K562 (cell line): ENCODE measurements at regions not wholly inside any gene's neighbourhood (a gene's known extent, or its start where the extent isn't known, plus 50 kb on each side); places are given as distances from the start of the nearest gene placed in this dataset.

Experiments
- ATAC-seq: fragments of 200-7000 bp; cut with Tn5 transposase; 3 replicates; pipeline ENCODE4 v1.9.1; 2020; ENCODE audit warnings: moderate library complexity
- BruUV-seq: library from RNA; stranded (reverse); fragments of 400-500 nt; replicated peaks from 2 replicates; lab custom pipeline; 2021; lab: Mats Ljungman, UMichigan
- CTCF ChIA-PET: fragments of 300-600 bp; formaldehyde crosslinking; extraction: SDS; loops from one replicate; lab custom pipeline; 2021; ENCODE audit warnings: low intra/inter-chr PET ratio; lab: Yijun Ruan, JAX
- POLR2A ChIA-PET: fragments of 300-600, 350-650 bp; sonication (Branson Sonifier 250); formaldehyde crosslinking; extraction: SDS; loops from one replicate; lab custom pipeline; 2021; ENCODE audit warnings: antibody characterized with exemption, inconsistent platforms; lab: Yijun Ruan, JAX
- DNase-seq, 4 experiments: peaks; one replicate each; pipeline versions ENCODE4 v3.0.0 to v3.0.0-alpha.2; 2011 to 2018; ENCODE audit warnings: low spot score in 3 of 4, mixed read lengths in 3 of 4; ENCODE audit errors: extremely low read depth in 1 of 4
- FAIRE-seq: peaks from 2 replicates; lab custom pipeline; 2011; peaks lifted over from hg19 to GRCh38; lab: Jason Lieb, UNC
- H2AFZ ChIP-seq: 2 replicates; pipeline ENCODE4 v1.6.0; 2011; ENCODE audit warnings: low read depth, low read length, control low read depth, inconsistent platforms
- H3K27ac ChIP-seq: fragments of 200-600 bp; 3 replicates; pipeline ENCODE4 v1.8.0; 2011; ENCODE audit warnings: low read depth, mild to moderate bottlenecking, control low read depth, inconsistent platforms, low read length, moderate library complexity, mixed read lengths; ENCODE audit errors: extremely low read depth
- H3K27me3 ChIP-seq, 2 experiments: fragments of 300-600 bp in 1 of 2; 2 replicates in 1 of 2; 3 replicates in 1 of 2; pipeline versions ENCODE4 v1.6.0 to v1.8.0; 2011; ENCODE audit warnings: inconsistent platforms in 2 of 2, low read length in 2 of 2, mild to moderate bottlenecking in 1 of 2, mixed read lengths in 1 of 2, moderate library complexity in 1 of 2; ENCODE audit not compliant: control insufficient read depth in 2 of 2, insufficient read depth in 2 of 2
- H3K36me3 ChIP-seq: fragments of 300-600 bp; 3 replicates; pipeline ENCODE4 v1.8.0; 2011; ENCODE audit warnings: mild to moderate bottlenecking, low read length, inconsistent platforms; ENCODE audit not compliant: control insufficient read depth, insufficient read depth
- H3K4me1 ChIP-seq, 2 experiments: fragments of 200-600 bp in 1 of 2; replicated peaks in 1 of 2; 2 replicates in 1 of 2; 3 replicates in 1 of 2; pipeline versions ENCODE4 v1.5.1 to v1.8.0; 2011; ENCODE audit warnings: inconsistent platforms in 2 of 2, low read length in 2 of 2, mild to moderate bottlenecking in 1 of 2, mixed read lengths in 1 of 2, moderate library complexity in 1 of 2; ENCODE audit not compliant: control insufficient read depth in 2 of 2, insufficient read depth in 2 of 2
- H3K4me2 ChIP-seq: 2 replicates; pipeline ENCODE4 v1.6.1; 2011; ENCODE audit warnings: low read length, control low read depth, inconsistent platforms, mixed read lengths; ENCODE audit not compliant: insufficient read depth
- H3K4me3 ChIP-seq: fragments of 200-600 bp; sonication (generic), shearing (Covaris generic); 2 replicates; pipeline ENCODE4 v1.5.1; 2016; ENCODE audit warnings: control low read depth, inconsistent platforms
- H3K79me2 ChIP-seq: fragments of 200-600 bp; 3 replicates; pipeline ENCODE4 v1.8.0; 2011; ENCODE audit warnings: low read length, inconsistent platforms; ENCODE audit not compliant: control insufficient read depth, insufficient read depth
- H3K9ac ChIP-seq, 2 experiments: 2 replicates each; pipeline versions ENCODE4 v1.6.0 to v1.6.1; 2011; ENCODE audit warnings: low read depth in 2 of 2, low read length in 2 of 2, control low read depth in 1 of 2, inconsistent platforms in 1 of 2, mild to moderate bottlenecking in 1 of 2, mixed read lengths in 1 of 2; ENCODE audit not compliant: insufficient read depth in 1 of 2
- H3K9me1 ChIP-seq: one replicate; pipeline ENCODE4 v1.6.0; 2011; ENCODE audit warnings: inconsistent platforms, mild to moderate bottlenecking, low read length, moderate library complexity; ENCODE audit not compliant: control insufficient read depth, insufficient read depth
- H3K9me3 ChIP-seq: replicated peaks from 2 replicates; pipeline ENCODE4 v1.5.1; 2011; ENCODE audit warnings: low read depth, low read length, inconsistent platforms; ENCODE audit not compliant: control insufficient read depth, insufficient read depth
- H4K20me1 ChIP-seq: replicated peaks from 2 replicates; pipeline ENCODE4 v1.6.1; 2011; ENCODE audit warnings: low read length, inconsistent platforms, mixed read lengths; ENCODE audit not compliant: control insufficient read depth, insufficient read depth
- CBX3 ChIP-seq, 2 experiments: IDR thresholded peaks; 1 replicate in 1 of 2; 2 replicates in 1 of 2; pipeline ENCODE4 v1.6.1; 2012; ENCODE audit warnings: inconsistent platforms in 2 of 2, low read length in 2 of 2, borderline replicate concordance in 1 of 2, control low read depth in 1 of 2
- CEBPZ ChIP-seq: fragments of 150-350 bp; IDR thresholded peaks from 2 replicates; pipeline ENCODE4 v1.6.1; 2014; ENCODE audit warnings: low read depth, mild to moderate bottlenecking, low read length, borderline replicate concordance
- CHCHD3 ChIP-seq: fragments of 250-450 bp; sonication (Bioruptor Pico); IDR thresholded peaks from 2 replicates; pipeline ENCODE4 v2.1.2; 2022; ENCODE audit warnings: mild to moderate bottlenecking
- CREB3 ChIP-seq: fragments of 450-650 bp; conservative IDR thresholded peaks from 2 replicates; pipeline ENCODE4 v1.6.1; 2016; ENCODE audit warnings: missing genetic modification characterization, low read depth, mild to moderate bottlenecking, missing compliant biosample characterization, moderate library complexity
- E2F6 ChIP-seq, 2 experiments: IDR thresholded peaks; 2 replicates each; pipeline ENCODE4 v1.6.1; 2011; ENCODE audit warnings: borderline replicate concordance in 1 of 2, control low read depth in 1 of 2, low read depth in 1 of 2, low read length in 1 of 2, mild to moderate bottlenecking in 1 of 2, mixed read lengths in 1 of 2, moderate library complexity in 1 of 2; ENCODE audit not compliant: insufficient read depth in 1 of 2, insufficient read length in 1 of 2, poor library complexity in 1 of 2, severe bottlenecking in 1 of 2; ENCODE audit errors: extremely low read depth in 1 of 2
- FOXK2 ChIP-seq, 2 experiments: fragments of 450-650 bp; IDR thresholded peaks in 1 of 2; conservative IDR thresholded peaks in 1 of 2; 2 replicates each; pipeline ENCODE4 v1.6.1; 2016; ENCODE audit warnings: low read depth in 2 of 2, mild to moderate bottlenecking in 1 of 2
- GATAD2A ChIP-seq: fragments of 450-650 bp; IDR thresholded peaks from 2 replicates; pipeline ENCODE4 v1.6.1; 2017
- GMEB1 ChIP-seq: fragments of 250-450 bp; sonication (Bioruptor Pico); IDR thresholded peaks from 2 replicates; pipeline ENCODE4 v1.4.0; 2020; ENCODE audit warnings: mild to moderate bottlenecking
- MAFF ChIP-seq: IDR thresholded peaks from 2 replicates; pipeline ENCODE4 v1.6.1; 2012; ENCODE audit warnings: low read length, improper control_type of control experiment
- NFIX ChIP-seq: fragments of 250-450 bp; sonication (Bioruptor Pico); IDR thresholded peaks from 2 replicates; pipeline ENCODE4 v1.4.0; 2020; ENCODE audit warnings: low read depth, mild to moderate bottlenecking, moderate library complexity
- PCBP1 ChIP-seq: fragments of 200-400 bp; formaldehyde crosslinking; IDR thresholded peaks from 2 replicates; pipeline ENCODE4 v1.6.1; 2018; ENCODE audit warnings: mild to moderate bottlenecking, low read depth, low read length; ENCODE audit not compliant: poor library complexity, severe bottlenecking
- PHF20 ChIP-seq: fragments of 450-650 bp; IDR thresholded peaks from 2 replicates; pipeline ENCODE4 v1.6.1; 2018; ENCODE audit not compliant: partially characterized antibody
- WGBS: fragments of 100-300 bp; shearing (Covaris generic); methylation state at CpG from one replicate; pipeline ENCODE4 v1.1.6; 2016; ENCODE audit warnings: low coverage, mixed read lengths; ENCODE audit not compliant: insufficient coverage; ENCODE audit errors: missing lambda C conversion rate; 5-methylcytosine and 5-hydroxymethylcytosine counted together
- in situ Hi-C: fragments of 300-500 bp; cut with MboI; formaldehyde crosslinking; loops from 4 replicates; pipeline ENCODE4 v1.15.0; 2018; ENCODE audit warnings: inconsistent platforms, mixed read lengths
- intact Hi-C: fragments of 100-400 bp; cut with micrococcal nuclease; formaldehyde crosslinking; loops from 2 replicates; pipeline ENCODE4 v1.14.2; 2022

- no peak for TF ChIP-seq CREB3 (tag)
Observed at GRCh38 chr13:76043874-76044273, 407.7 kb downstream of the LMO7 start (continued).

GRCh38 chr13:76038920-76039716 is 403.0 kb downstream of the LMO7 start:
- in situ Hi-C loops (no loop called here), intact Hi-C loops (loop anchor here (10.0 kb wide), 1 partner anchor 866 kb away; no protein-coding TSS in a partner anchor)
- Histone ChIP-seq H3K27me3 (no peaks in the 10 kb centered on the region), H3K9ac (no peak overlapping the region), H2AFZ (no peak overlapping the region), H3K4me3 (no peak overlapping the region), H3K9me3 (no peaks in the 10 kb centered on the region), H3K79me2 (no peaks in the 10 kb centered on the region), H3K4me2 (no peak overlapping the region), H3K27ac (no peak overlapping the region), H4K20me1 (no peaks in the 10 kb centered on the region), H3K9me1 (no peaks in the 10 kb centered on the region), H3K4me1 (no peaks in the 10 kb centered on the region; a peak in 1 of 5 replicates), H3K36me3 (no peaks in the 10 kb centered on the region)
- DNase-seq = no peak
- no TSS peak for BruUV-seq
- no peak for ATAC-seq
- no peak for FAIRE-seq
- POLR2A ChIA-PET = no interaction called here
- CTCF ChIA-PET = no interaction called here
- WGBS = 65% methylated on average over 3 of the region's 3 CpGs
- TF ChIP-seq GMEB1 (CRISPR knock-in tag) (no peak), CEBPZ (no peak), CHCHD3 (CRISPR knock-in tag) (no peak), PCBP1 (no peak), MAFF (no peak), GATAD2A (no peak), NFIX (CRISPR knock-in tag) (no peak), CBX3 (IDR thresholded peaks at IDR 0.05; ENCODE audit: borderline replicate concordance in 1 of 2, low read length in 2 of 2) (no peak), E2F6 (IDR thresholded peaks at IDR 0.05; ENCODE audit: borderline replicate concordance in 1 of 2, extremely low read depth in 1 of 2, insufficient read depth in 1 of 2, insufficient read length in 1 of 2, low read depth in 1 of 2, low read length in 1 of 2, poor library complexity in 1 of 2, severe bottlenecking in 1 of 2) (no peak), PHF20 (no peak), FOXK2 (conservative IDR thresholded peaks at IDR 0.05 in 1 of 2, IDR thresholded peaks at IDR 0.05 in 1 of 2; ENCODE audit: low read depth in 2 of 2) (no peak)
